SK-N-SH treated with all-trans-retinoic acid at 6 μM for 48 hours (cell line): ENCODE measurements at regions not wholly inside any gene's neighbourhood (a gene's known extent, or its start where the extent isn't known, plus 50 kb on each side); places are given as distances from the start of the nearest gene placed in this dataset.

ENCODE experiments used
- ATAC-seq: fragments of 200-7000 bp; cut with Tn5 transposase; 3 replicates; pipeline ENCODE4 v1.9.1; 2020; ENCODE audit warnings: mild to moderate bottlenecking, moderate library complexity
- ARNTL ChIP-seq: fragments of 450-650 bp; formaldehyde crosslinking; IDR thresholded peaks from 2 replicates; pipeline ENCODE4 v1.5.0; 2020; ENCODE audit warnings: low read depth, mild to moderate bottlenecking, moderate library complexity, borderline replicate concordance
- BACH2 ChIP-seq: fragments of 250-450 bp; sonication (Bioruptor Pico); IDR thresholded peaks from 2 replicates; pipeline ENCODE4 v1.9.0; 2021; ENCODE audit warnings: mild to moderate bottlenecking, borderline replicate concordance
- CSDC2 ChIP-seq: fragments of 250-450 bp; sonication (Bioruptor Pico); IDR thresholded peaks from 2 replicates; pipeline ENCODE4 v1.5.0; 2020; ENCODE audit warnings: mild to moderate bottlenecking, moderate library complexity
- ESRRG ChIP-seq: fragments of 250-450 bp; sonication (Bioruptor Pico); IDR thresholded peaks from 2 replicates; pipeline ENCODE4 v1.6.1; 2021; ENCODE audit warnings: mild to moderate bottlenecking
- GLIS3 ChIP-seq: fragments of 250-450 bp; sonication (Bioruptor Pico); IDR thresholded peaks from 2 replicates; pipeline ENCODE4 v1.5.0; 2020; ENCODE audit warnings: mild to moderate bottlenecking, moderate library complexity
- ISL1 ChIP-seq: fragments of 250-450 bp; sonication (Bioruptor Pico); IDR thresholded peaks from 2 replicates; pipeline ENCODE4 v2.1.2; 2022; ENCODE audit warnings: mild to moderate bottlenecking, moderate library complexity
- OSR1 ChIP-seq: fragments of 250-450 bp; sonication (Bioruptor Pico); IDR thresholded peaks from 2 replicates; pipeline ENCODE4 v1.8.0; 2022; ENCODE audit warnings: moderate library complexity, mild to moderate bottlenecking, inconsistent platforms
- PPARA ChIP-seq: fragments of 250-450 bp; sonication (Bioruptor Pico); IDR thresholded peaks from 2 replicates; pipeline ENCODE4 v1.5.0; 2020; ENCODE audit warnings: mild to moderate bottlenecking, borderline replicate concordance
- RARB ChIP-seq: fragments of 250-450 bp; sonication (Bioruptor Pico); IDR thresholded peaks from 2 replicates; pipeline ENCODE4 v1.8.0; 2021; ENCODE audit warnings: mild to moderate bottlenecking, moderate library complexity
- TCF4 ChIP-seq: fragments of 250-450 bp; sonication (Bioruptor Pico); IDR thresholded peaks from 2 replicates; pipeline ENCODE4 v1.8.0; 2021; ENCODE audit warnings: mild to moderate bottlenecking, moderate library complexity, borderline replicate concordance
- ZFP3 ChIP-seq: fragments of 250-450 bp; sonication (Bioruptor Pico); IDR thresholded peaks from 2 replicates; pipeline ENCODE4 v1.5.0; 2020; ENCODE audit warnings: mild to moderate bottlenecking, moderate library complexity
- ZFP30 ChIP-seq: fragments of 450-650 bp; formaldehyde crosslinking; IDR thresholded peaks from 2 replicates; pipeline ENCODE4 v1.5.0; 2022; ENCODE audit warnings: mild to moderate bottlenecking, moderate library complexity
- ZNF565 ChIP-seq: fragments of 450-650 bp; formaldehyde crosslinking; conservative IDR thresholded peaks from 2 replicates; pipeline ENCODE4 v1.5.0; 2020; ENCODE audit warnings: low read depth, mild to moderate bottlenecking, moderate library complexity
- ZNF70 ChIP-seq: fragments of 450-650 bp; formaldehyde crosslinking; IDR thresholded peaks from 2 replicates; pipeline ENCODE4 v1.5.0; 2020; ENCODE audit warnings: mild to moderate bottlenecking, moderate library complexity
- ZNF8 ChIP-seq: fragments of 450-650 bp; formaldehyde crosslinking; IDR thresholded peaks from 2 replicates; pipeline ENCODE4 v1.5.0; 2020; ENCODE audit warnings: mild to moderate bottlenecking, moderate library complexity
- TF ChIP-seq, protein P1 (sequence below): fragments of 250-450 bp; sonication (Bioruptor Pico); IDR thresholded peaks from 2 replicates; pipeline ENCODE4 v1.8.0; 2021; ENCODE audit warnings: low read depth, mild to moderate bottlenecking, moderate library complexity, borderline replicate concordance
- TF ChIP-seq, protein P2 (sequence below): fragments of 250-450 bp; sonication (Bioruptor Pico); IDR thresholded peaks from 2 replicates; pipeline ENCODE4 v1.5.1; 2021; ENCODE audit warnings: mild to moderate bottlenecking, moderate library complexity
- TF ChIP-seq, protein P3 (sequence below): fragments of 250-450 bp; sonication (Bioruptor Pico); IDR thresholded peaks from 2 replicates; pipeline ENCODE4 v1.8.0; 2020; ENCODE audit warnings: mild to moderate bottlenecking, moderate library complexity, borderline replicate concordance
- TF ChIP-seq, protein P4 (sequence below): fragments of 250-450 bp; sonication (Bioruptor Pico); IDR thresholded peaks from 2 replicates; pipeline ENCODE4 v1.5.1; 2020; ENCODE audit warnings: low read depth, mild to moderate bottlenecking, moderate library complexity
- TF ChIP-seq, protein P5 (sequence below): fragments of 250-450 bp; sonication (Bioruptor Pico); IDR thresholded peaks from 2 replicates; pipeline ENCODE4 v1.5.0; 2020; ENCODE audit warnings: mild to moderate bottlenecking, moderate library complexity

DNA sequence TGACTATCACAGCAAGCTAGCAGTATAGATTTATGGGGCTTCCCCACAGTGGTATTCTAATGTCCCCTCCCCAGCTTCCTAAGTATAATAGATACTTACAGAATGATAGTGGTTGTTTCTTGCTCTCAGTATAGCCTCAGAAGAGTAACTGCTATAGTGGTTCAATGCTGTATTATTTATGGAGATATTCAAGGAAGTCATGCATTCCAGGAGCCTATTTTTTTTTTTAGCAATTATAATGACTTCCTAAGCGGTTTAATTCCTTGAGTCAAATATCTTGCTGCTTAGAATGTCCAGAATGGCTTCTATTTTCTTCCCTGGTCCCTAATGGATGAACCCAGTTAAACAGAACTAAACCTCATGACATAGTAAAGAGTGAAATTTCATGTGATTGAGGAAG is 451.5 kb upstream of the SEMA3D start:
- ATAC-seq = no peak
- TF ChIP-seq GLIS3 (no peak), PPARA (CRISPR knock-in tag) (no peak), ZFP3 (CRISPR knock-in tag) (no peak), OSR1 (CRISPR knock-in tag) (no peak), ESRRG (CRISPR knock-in tag) (no peak), ZNF8 (CRISPR knock-in tag) (no peak), ZFP30 (CRISPR knock-in tag) (no peak)
- TF ChIP-seq, protein P1, sequence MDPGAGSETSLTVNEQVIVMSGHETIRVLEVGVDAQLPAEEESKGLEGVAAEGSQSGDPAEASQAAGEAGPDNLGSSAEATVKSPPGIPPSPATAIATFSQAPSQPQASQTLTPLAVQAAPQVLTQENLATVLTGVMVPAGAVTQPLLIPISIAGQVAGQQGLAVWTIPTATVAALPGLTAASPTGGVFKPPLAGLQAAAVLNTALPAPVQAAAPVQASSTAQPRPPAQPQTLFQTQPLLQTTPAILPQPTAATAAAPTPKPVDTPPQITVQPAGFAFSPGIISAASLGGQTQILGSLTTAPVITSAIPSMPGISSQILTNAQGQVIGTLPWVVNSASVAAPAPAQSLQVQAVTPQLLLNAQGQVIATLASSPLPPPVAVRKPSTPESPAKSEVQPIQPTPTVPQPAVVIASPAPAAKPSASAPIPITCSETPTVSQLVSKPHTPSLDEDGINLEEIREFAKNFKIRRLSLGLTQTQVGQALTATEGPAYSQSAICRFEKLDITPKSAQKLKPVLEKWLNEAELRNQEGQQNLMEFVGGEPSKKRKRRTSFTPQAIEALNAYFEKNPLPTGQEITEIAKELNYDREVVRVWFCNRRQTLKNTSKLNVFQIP (CRISPR knock-in tag) = no peak
- TF ChIP-seq, protein P2, sequence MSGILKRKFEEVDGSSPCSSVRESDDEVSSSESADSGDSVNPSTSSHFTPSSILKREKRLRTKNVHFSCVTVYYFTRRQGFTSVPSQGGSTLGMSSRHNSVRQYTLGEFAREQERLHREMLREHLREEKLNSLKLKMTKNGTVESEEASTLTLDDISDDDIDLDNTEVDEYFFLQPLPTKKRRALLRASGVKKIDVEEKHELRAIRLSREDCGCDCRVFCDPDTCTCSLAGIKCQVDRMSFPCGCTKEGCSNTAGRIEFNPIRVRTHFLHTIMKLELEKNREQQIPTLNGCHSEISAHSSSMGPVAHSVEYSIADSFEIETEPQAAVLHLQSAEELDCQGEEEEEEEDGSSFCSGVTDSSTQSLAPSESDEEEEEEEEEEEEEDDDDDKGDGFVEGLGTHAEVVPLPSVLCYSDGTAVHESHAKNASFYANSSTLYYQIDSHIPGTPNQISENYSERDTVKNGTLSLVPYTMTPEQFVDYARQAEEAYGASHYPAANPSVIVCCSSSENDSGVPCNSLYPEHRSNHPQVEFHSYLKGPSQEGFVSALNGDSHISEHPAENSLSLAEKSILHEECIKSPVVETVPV (CRISPR knock-in tag) = no peak
- TF ChIP-seq, protein P3, sequence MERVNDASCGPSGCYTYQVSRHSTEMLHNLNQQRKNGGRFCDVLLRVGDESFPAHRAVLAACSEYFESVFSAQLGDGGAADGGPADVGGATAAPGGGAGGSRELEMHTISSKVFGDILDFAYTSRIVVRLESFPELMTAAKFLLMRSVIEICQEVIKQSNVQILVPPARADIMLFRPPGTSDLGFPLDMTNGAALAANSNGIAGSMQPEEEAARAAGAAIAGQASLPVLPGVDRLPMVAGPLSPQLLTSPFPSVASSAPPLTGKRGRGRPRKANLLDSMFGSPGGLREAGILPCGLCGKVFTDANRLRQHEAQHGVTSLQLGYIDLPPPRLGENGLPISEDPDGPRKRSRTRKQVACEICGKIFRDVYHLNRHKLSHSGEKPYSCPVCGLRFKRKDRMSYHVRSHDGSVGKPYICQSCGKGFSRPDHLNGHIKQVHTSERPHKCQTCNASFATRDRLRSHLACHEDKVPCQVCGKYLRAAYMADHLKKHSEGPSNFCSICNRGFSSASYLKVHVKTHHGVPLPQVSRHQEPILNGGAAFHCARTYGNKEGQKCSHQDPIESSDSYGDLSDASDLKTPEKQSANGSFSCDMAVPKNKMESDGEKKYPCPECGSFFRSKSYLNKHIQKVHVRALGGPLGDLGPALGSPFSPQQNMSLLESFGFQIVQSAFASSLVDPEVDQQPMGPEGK (CRISPR knock-in tag) = no peak

DNA sequence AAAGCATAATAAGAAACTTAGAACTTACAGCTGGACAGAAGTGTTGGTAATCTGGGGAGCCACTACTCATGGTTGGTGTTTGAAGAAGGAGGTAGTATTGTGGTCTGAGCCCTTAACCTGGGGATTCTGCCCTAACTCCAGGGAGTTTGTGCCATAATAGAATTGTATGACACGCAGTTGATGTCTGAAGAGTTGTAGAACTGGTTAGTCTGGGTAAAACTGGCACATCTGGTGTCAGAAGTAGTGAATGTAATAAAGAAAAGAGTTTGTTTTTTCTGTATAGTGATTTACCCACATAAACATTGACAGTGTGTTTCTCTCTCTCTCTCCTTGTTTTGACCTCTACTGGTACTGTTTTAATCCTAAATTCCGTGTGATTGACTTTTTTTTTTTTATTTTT is 448.1 kb upstream of the SEMA3D start:
- TF ChIP-seq, protein P1 (CRISPR knock-in tag) = no peak
- TF ChIP-seq ZFP3 (CRISPR knock-in tag) (no peak), BACH2 (CRISPR knock-in tag) (no peak), ZNF8 (CRISPR knock-in tag) (no peak), ISL1 (CRISPR knock-in tag) (no peak), ZNF70 (CRISPR knock-in tag) (no peak), OSR1 (CRISPR knock-in tag) (no peak), ZFP30 (CRISPR knock-in tag) (no peak), ESRRG (CRISPR knock-in tag) (no peak), ZNF565 (no peak), TCF4 (CRISPR knock-in tag) (no peak), CSDC2 (no peak), PPARA (CRISPR knock-in tag) (no peak), GLIS3 (no peak), ARNTL (CRISPR knock-in tag) (no peak), RARB (CRISPR knock-in tag) (no peak)
- TF ChIP-seq, protein P3 (CRISPR knock-in tag) = no peak
- TF ChIP-seq, protein P4, sequence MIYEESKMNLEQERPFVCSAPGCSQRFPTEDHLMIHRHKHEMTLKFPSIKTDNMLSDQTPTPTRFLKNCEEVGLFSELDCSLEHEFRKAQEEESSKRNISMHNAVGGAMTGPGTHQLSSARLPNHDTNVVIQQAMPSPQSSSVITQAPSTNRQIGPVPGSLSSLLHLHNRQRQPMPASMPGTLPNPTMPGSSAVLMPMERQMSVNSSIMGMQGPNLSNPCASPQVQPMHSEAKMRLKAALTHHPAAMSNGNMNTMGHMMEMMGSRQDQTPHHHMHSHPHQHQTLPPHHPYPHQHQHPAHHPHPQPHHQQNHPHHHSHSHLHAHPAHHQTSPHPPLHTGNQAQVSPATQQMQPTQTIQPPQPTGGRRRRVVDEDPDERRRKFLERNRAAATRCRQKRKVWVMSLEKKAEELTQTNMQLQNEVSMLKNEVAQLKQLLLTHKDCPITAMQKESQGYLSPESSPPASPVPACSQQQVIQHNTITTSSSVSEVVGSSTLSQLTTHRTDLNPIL (CRISPR knock-in tag) = no peak
- TF ChIP-seq, protein P2 (CRISPR knock-in tag) = no peak
- TF ChIP-seq, protein P5, sequence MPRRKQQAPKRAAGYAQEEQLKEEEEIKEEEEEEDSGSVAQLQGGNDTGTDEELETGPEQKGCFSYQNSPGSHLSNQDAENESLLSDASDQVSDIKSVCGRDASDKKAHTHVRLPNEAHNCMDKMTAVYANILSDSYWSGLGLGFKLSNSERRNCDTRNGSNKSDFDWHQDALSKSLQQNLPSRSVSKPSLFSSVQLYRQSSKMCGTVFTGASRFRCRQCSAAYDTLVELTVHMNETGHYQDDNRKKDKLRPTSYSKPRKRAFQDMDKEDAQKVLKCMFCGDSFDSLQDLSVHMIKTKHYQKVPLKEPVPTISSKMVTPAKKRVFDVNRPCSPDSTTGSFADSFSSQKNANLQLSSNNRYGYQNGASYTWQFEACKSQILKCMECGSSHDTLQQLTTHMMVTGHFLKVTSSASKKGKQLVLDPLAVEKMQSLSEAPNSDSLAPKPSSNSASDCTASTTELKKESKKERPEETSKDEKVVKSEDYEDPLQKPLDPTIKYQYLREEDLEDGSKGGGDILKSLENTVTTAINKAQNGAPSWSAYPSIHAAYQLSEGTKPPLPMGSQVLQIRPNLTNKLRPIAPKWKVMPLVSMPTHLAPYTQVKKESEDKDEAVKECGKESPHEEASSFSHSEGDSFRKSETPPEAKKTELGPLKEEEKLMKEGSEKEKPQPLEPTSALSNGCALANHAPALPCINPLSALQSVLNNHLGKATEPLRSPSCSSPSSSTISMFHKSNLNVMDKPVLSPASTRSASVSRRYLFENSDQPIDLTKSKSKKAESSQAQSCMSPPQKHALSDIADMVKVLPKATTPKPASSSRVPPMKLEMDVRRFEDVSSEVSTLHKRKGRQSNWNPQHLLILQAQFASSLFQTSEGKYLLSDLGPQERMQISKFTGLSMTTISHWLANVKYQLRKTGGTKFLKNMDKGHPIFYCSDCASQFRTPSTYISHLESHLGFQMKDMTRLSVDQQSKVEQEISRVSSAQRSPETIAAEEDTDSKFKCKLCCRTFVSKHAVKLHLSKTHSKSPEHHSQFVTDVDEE (CRISPR knock-in tag) = no peak
- ATAC-seq = no peak
